Naive thymus-derived CD8-positive, alpha-beta T cell (primary cell): ENCODE measurements at regions not wholly inside any gene's neighbourhood (a gene's known extent, or its start where the extent isn't known, plus 50 kb on each side); places are given as distances from the start of the nearest gene placed in this dataset.
A peak's percentile ranks its signal among the peaks of the same experiment; 100 is the strongest.
"Not testable (repeated sequence)": the region's sequence is repeated elsewhere in the genome, so short reads cannot be mapped to it uniquely, and the experiment has no call there.

Experiments
- ATAC-seq, 2 donors: fragments of 150-1000 bp; cut with Tn5 transposase in 1 of 2; sonication (Bioruptor Pico), chemical (Tn5 transposase) in 1 of 2; 1 replicate in 1 of 2; 2 replicates in 1 of 2; pipeline ENCODE4 v1.10.0; 2021; ENCODE audit warnings: mild to moderate bottlenecking in 2 of 2, moderate library complexity in 2 of 2
- POLR2A ChIA-PET: fragments of 350-600 bp; sonication (Branson Sonifier 250); formaldehyde crosslinking; loops from one replicate; lab custom pipeline; 2021; ENCODE audit warnings: antibody characterized with exemption; lab: Charles Lee
- DNase-seq, 10 donors: peaks; one replicate each; pipeline versions ENCODE4 v3.0.0 to v3.0.0-alpha.2; 2020 to 2022
- H3K27ac Mint-ChIP-seq, 10 donors: one replicate each; pipeline ENCODE4 v1.8.0; 2020 to 2022; ENCODE audit warnings: mild to moderate bottlenecking in 10 of 10, mixed read lengths in 10 of 10, moderate library complexity in 4 of 10, inconsistent platforms in 1 of 10
- H3K27me3 Mint-ChIP-seq, 5 donors: one replicate each; pipeline ENCODE4 v1.8.0; 2021 to 2022; ENCODE audit warnings: mixed read lengths in 5 of 5
- H3K36me3 Mint-ChIP-seq, 3 donors: one replicate each; pipeline ENCODE4 v1.8.0; 2020 to 2022; ENCODE audit warnings: mixed read lengths in 3 of 3, mild to moderate bottlenecking in 2 of 3, inconsistent platforms in 1 of 3
- H3K4me1 Mint-ChIP-seq, 4 donors: one replicate each; pipeline ENCODE4 v1.8.0; 2021 to 2022; ENCODE audit warnings: mixed read lengths in 4 of 4
- H3K4me3 Mint-ChIP-seq, 10 donors: one replicate each; pipeline ENCODE4 v1.8.0; 2020 to 2022; ENCODE audit warnings: mild to moderate bottlenecking in 10 of 10, mixed read lengths in 10 of 10, moderate library complexity in 6 of 10, inconsistent platforms in 1 of 10
- H3K9me3 Mint-ChIP-seq, 9 donors: one replicate each; pipeline ENCODE4 v1.8.0; 2020 to 2022; ENCODE audit warnings: mixed read lengths in 9 of 9, mild to moderate bottlenecking in 3 of 9, inconsistent platforms in 1 of 9, moderate library complexity in 1 of 9

GRCh38 chr7:25048444-25048834 lies 68.5 kb upstream of the OSBPL3 start:
- peaks cover 0 to 2% (median 0%) of the 10 kb centered on the region in 4 donors for H3K4me1 Mint-ChIP-seq
- no peak for ATAC-seq
- H3K4me3 Mint-ChIP-seq = no peak overlapping the region
- peaks cover 0 to under 1% (median 0%) of the 10 kb centered on the region in 5 donors for H3K27me3 Mint-ChIP-seq
- POLR2A ChIA-PET = no interaction called here
- no peaks in the 10 kb centered on the region for H3K9me3 Mint-ChIP-seq
- DNase-seq = no peak
- no peaks in the 10 kb centered on the region for H3K36me3 Mint-ChIP-seq
- H3K27ac Mint-ChIP-seq = no peak overlapping the region

GRCh38 chr7:25047571-25048443 lies 67.8 kb upstream of the OSBPL3 start:
- not testable (repeated sequence) for ATAC-seq, H3K27me3 Mint-ChIP-seq
- H3K27ac Mint-ChIP-seq = peak overlapping the region in 1 of 10 donors; percentile 59

GRCh38 chr7:25037325-25037724 lies 57.3 kb upstream of the OSBPL3 start:
- Mint-ChIP-seq H3K27me3 (peaks cover 0 to 4% (median 0%) of the 10 kb centered on the region in 5 donors), H3K36me3 (peaks cover 0 to 10% (median 0%) of the 10 kb centered on the region in 3 donors), H3K4me1 (peaks cover 0 to 2% (median 0%) of the 10 kb centered on the region in 4 donors), H3K9me3 (peaks cover 0 to 13% (median 5%) of the 10 kb centered on the region in 9 donors), H3K4me3 (no peak overlapping the region), H3K27ac (peak overlapping the region in 1 of 10 donors; percentile 6)
- POLR2A ChIA-PET = interaction anchor here (1.1 kb wide), 1 partner anchor 9 kb away, joined by 4 read pairs; no protein-coding TSS in a partner anchor
- ATAC-seq = peak in 1 of 2 donors; percentile 25
- DNase-seq = no peak

More at GRCh38 chr7:25047571-25048443, 67.8 kb upstream of the OSBPL3 start:
- DNase-seq, H3K36me3 Mint-ChIP-seq, H3K4me1 Mint-ChIP-seq, POLR2A ChIA-PET, H3K9me3 Mint-ChIP-seq: not testable (repeated sequence)
- H3K4me3 Mint-ChIP-seq = peak overlapping the region in 1 of 10 donors; percentile 10

- Mint-ChIP-seq H3K36me3 (peaks cover 0 to 10% (median 0%) of the 10 kb centered on the region in 3 donors), H3K27ac (no peak overlapping the region), H3K4me1 (peaks cover 0 to 5% (median 3%) of the 10 kb centered on the region in 4 donors), H3K9me3 (peaks cover 0 to 13% (median 5%) of the 10 kb centered on the region in 9 donors), H3K4me3 (no peak overlapping the region), H3K27me3 (peaks cover 0 to 4% (median 0%) of the 10 kb centered on the region in 5 donors)
- DNase-seq = no peak
- POLR2A ChIA-PET = no interaction called here
- ATAC-seq = no peak
Observed at GRCh38 chr7:25035274-25035673, 55.3 kb upstream of the OSBPL3 start.

- H3K36me3 Mint-ChIP-seq = peaks cover 0 to 10% (median 0%) of the 10 kb centered on the region in 3 donors
- DNase-seq (no peak), ATAC-seq (no peak)
- peaks cover 0 to 4% (median 0%) of the 10 kb centered on the region in 5 donors for H3K27me3 Mint-ChIP-seq
- POLR2A ChIA-PET = no interaction called here
- no peak overlapping the region for H3K4me3 Mint-ChIP-seq
- H3K4me1 Mint-ChIP-seq = peaks cover 7 to 15% (median 11%) of the 10 kb centered on the region in 4 donors
- peaks cover 0 to 13% (median 5%) of the 10 kb centered on the region in 9 donors for H3K9me3 Mint-ChIP-seq
- no peak overlapping the region for H3K27ac Mint-ChIP-seq
Observed at GRCh38 chr7:25034136-25034535, 54.2 kb upstream of the OSBPL3 start.

GRCh38 chr7:25032774-25033743 lies 53.1 kb upstream of the OSBPL3 start:
- POLR2A ChIA-PET = no interaction called here
- H3K4me1 Mint-ChIP-seq = peaks cover 15 to 25% (median 21%) of the 10 kb centered on the region in 4 donors
- H3K36me3 Mint-ChIP-seq = peaks cover 0 to 10% (median 0%) of the 10 kb centered on the region in 3 donors
- no peak overlapping the region for H3K4me3 Mint-ChIP-seq
- H3K27ac Mint-ChIP-seq = peak overlapping the region in 2 of 10 donors; percentile 22 to 70
- ATAC-seq (no peak), DNase-seq (no peak)
- H3K9me3 Mint-ChIP-seq = peaks cover 0 to 13% (median 5%) of the 10 kb centered on the region in 9 donors
- H3K27me3 Mint-ChIP-seq = peaks cover 0 to 4% (median 0%) of the 10 kb centered on the region in 5 donors

- Mint-ChIP-seq H3K4me3 (no peak overlapping the region), H3K4me1 (peaks cover 17 to 34% (median 27%) of the 10 kb centered on the region in 4 donors)
- POLR2A ChIA-PET = no interaction called here
Observed at GRCh38 chr7:25031432-25031831, 51.5 kb upstream of the OSBPL3 start.

GRCh38 chr7:25031007-25031406 lies 51.0 kb upstream of the OSBPL3 start:
- H3K36me3 Mint-ChIP-seq = peaks cover 0 to 3% (median 0%) of the 10 kb centered on the region in 3 donors
- no peaks in the 10 kb centered on the region for H3K27me3 Mint-ChIP-seq
- no peak overlapping the region for H3K4me3 Mint-ChIP-seq
- peak overlapping the region in 2 of 10 donors; percentile 40 to 45 for H3K27ac Mint-ChIP-seq
- H3K9me3 Mint-ChIP-seq = peaks cover 0 to 6% (median 2%) of the 10 kb centered on the region in 9 donors
- ATAC-seq (no peak), DNase-seq (no peak)
- peaks cover 16 to 37% (median 27%) of the 10 kb centered on the region in 4 donors for H3K4me1 Mint-ChIP-seq
- POLR2A ChIA-PET = no interaction called here

More at GRCh38 chr7:25031432-25031831, 51.5 kb upstream of the OSBPL3 start:
- no peak for DNase-seq
- H3K36me3 Mint-ChIP-seq = peaks cover 0 to 7% (median 0%) of the 10 kb centered on the region in 3 donors
- H3K27ac Mint-ChIP-seq = no peak overlapping the region
- no peak for ATAC-seq
- H3K27me3 Mint-ChIP-seq = peaks cover 0 to 1% (median 0%) of the 10 kb centered on the region in 5 donors
- peaks cover 0 to 11% (median 4%) of the 10 kb centered on the region in 9 donors for H3K9me3 Mint-ChIP-seq
